HEK293 (cell line): ENCODE measurements at regions not wholly inside any gene's neighbourhood (a gene's known extent, or its start where the extent isn't known, plus 50 kb on each side); places are given as distances from the start of the nearest gene placed in this dataset.

Experiments used
- CTCF ChIA-PET: fragments of 350-600 bp; formaldehyde crosslinking; extraction: SDS; loops from one replicate; lab custom pipeline; 2021; ENCODE audit warnings: antibody characterized with exemption; lab: Yijun Ruan, JAX
- POLR2A ChIA-PET: fragments of 300-600 bp; formaldehyde crosslinking; extraction: SDS; loops from one replicate; lab custom pipeline; 2020; ENCODE audit warnings: antibody characterized with exemption, inconsistent platforms; lab: Yijun Ruan, JAX
- H3K27ac ChIP-seq: fragments of 200-500 bp; sonication (Bioruptor generic); 2 replicates; pipeline ENCODE4 v1.5.1; 2014; ENCODE audit warnings: low read depth, low read length, control low read depth, inconsistent platforms; ENCODE audit errors: extremely low read depth
- H3K36me3 ChIP-seq, 2 experiments: fragments of 200-500 bp in 1 of 2; sonication (Bioruptor generic) in 1 of 2; 1 replicate in 1 of 2; 2 replicates in 1 of 2; pipeline ENCODE4 v1.5.1; 2014 to 2017; ENCODE audit warnings: inconsistent platforms in 2 of 2, low read length in 2 of 2; ENCODE audit not compliant: control insufficient read depth in 2 of 2, insufficient read depth in 1 of 2
- H3K4me1 ChIP-seq: fragments of 200-500 bp; sonication (Bioruptor generic); 2 replicates; pipeline ENCODE4 v1.5.1; 2014; ENCODE audit warnings: mild to moderate bottlenecking, low read length, inconsistent platforms; ENCODE audit not compliant: control insufficient read depth, insufficient read depth
- H3K4me3 ChIP-seq: 2 replicates; pipeline ENCODE4 v1.5.1; 2011; ENCODE audit warnings: low read depth, mild to moderate bottlenecking, control low read depth, low read length, moderate library complexity
- H3K9me3 ChIP-seq: fragments of 200-500 bp; sonication (Bioruptor generic); 2 replicates; pipeline ENCODE4 v1.5.1; 2014; ENCODE audit warnings: low read depth, low read length, inconsistent platforms; ENCODE audit not compliant: control insufficient read depth, insufficient read depth
- AEBP2 ChIP-seq: fragments of 450-650 bp; formaldehyde crosslinking; IDR thresholded peaks from 2 replicates; pipeline ENCODE4 v1.5.1; 2016; ENCODE audit warnings: missing biosample characterization, missing genetic modification characterization, borderline replicate concordance
- HOXC10 ChIP-seq: sonication (generic); formaldehyde crosslinking; IDR thresholded peaks from 2 replicates; pipeline ENCODE4 v1.8.1; 2023; ENCODE audit warnings: mild to moderate bottlenecking, missing genetic modification reagents
- OVOL3 ChIP-seq: fragments of 450-650 bp; formaldehyde crosslinking; IDR thresholded peaks from 2 replicates; pipeline ENCODE4 v1.5.1; 2016; ENCODE audit warnings: missing biosample characterization, missing genetic modification characterization
- PRDM6 ChIP-seq: fragments of 450-650 bp; formaldehyde crosslinking; IDR thresholded peaks from 2 replicates; pipeline ENCODE4 v1.5.1; 2017; ENCODE audit warnings: missing biosample characterization, missing genetic modification characterization
- SALL2 ChIP-seq: fragments of 450-650 bp; formaldehyde crosslinking; IDR thresholded peaks from 2 replicates; pipeline ENCODE4 v1.5.0; 2017; ENCODE audit warnings: missing biosample characterization, mild to moderate bottlenecking, missing genetic modification characterization, borderline replicate concordance
- SCRT1 ChIP-seq: fragments of 450-650 bp; formaldehyde crosslinking; IDR thresholded peaks from 2 replicates; pipeline ENCODE4 v1.5.1; 2016; ENCODE audit warnings: missing biosample characterization, missing genetic modification characterization, borderline replicate concordance
- SP2 ChIP-seq: fragments of 450-650 bp; formaldehyde crosslinking; IDR thresholded peaks from 2 replicates; pipeline ENCODE4 v1.5.1; 2016; ENCODE audit warnings: missing biosample characterization, missing genetic modification characterization
- WT1 ChIP-seq: fragments of 450-650 bp; formaldehyde crosslinking; IDR thresholded peaks from 2 replicates; pipeline ENCODE4 v1.5.1; 2016; ENCODE audit warnings: missing biosample characterization, missing genetic modification characterization
- ZBTB1 ChIP-seq: fragments of 450-650 bp; formaldehyde crosslinking; IDR thresholded peaks from 2 replicates; pipeline ENCODE4 v1.5.1; 2016; ENCODE audit warnings: missing biosample characterization, missing genetic modification characterization
- ZBTB21 ChIP-seq: fragments of 450-650 bp; formaldehyde crosslinking; IDR thresholded peaks from 2 replicates; pipeline ENCODE4 v1.5.1; 2017; ENCODE audit warnings: missing biosample characterization, missing genetic modification characterization
- ZBTB6 ChIP-seq: fragments of 450-650 bp; formaldehyde crosslinking; IDR thresholded peaks from 2 replicates; pipeline ENCODE4 v1.5.1; 2017; ENCODE audit warnings: missing biosample characterization, missing genetic modification characterization
- ZNF138 ChIP-seq: fragments of 450-650 bp; formaldehyde crosslinking; IDR thresholded peaks from 2 replicates; pipeline ENCODE4 v1.5.1; 2016; ENCODE audit warnings: missing biosample characterization, missing genetic modification characterization, borderline replicate concordance
- ZNF146 ChIP-seq: fragments of 450-650 bp; formaldehyde crosslinking; IDR thresholded peaks from 2 replicates; pipeline ENCODE4 v1.5.1; 2016; ENCODE audit warnings: missing biosample characterization, missing genetic modification characterization
- ZNF155 ChIP-seq: fragments of 450-650 bp; formaldehyde crosslinking; IDR thresholded peaks from 2 replicates; pipeline ENCODE4 v1.5.1; 2016; ENCODE audit warnings: missing biosample characterization, missing genetic modification characterization
- ZNF174 ChIP-seq: fragments of 450-650 bp; formaldehyde crosslinking; IDR thresholded peaks from 2 replicates; pipeline ENCODE4 v1.5.0; 2017; ENCODE audit warnings: missing biosample characterization, mild to moderate bottlenecking, missing genetic modification characterization
- ZNF24 ChIP-seq: fragments of 450-650 bp; formaldehyde crosslinking; IDR thresholded peaks from 2 replicates; pipeline ENCODE4 v1.5.1; 2016; ENCODE audit warnings: missing biosample characterization, missing genetic modification characterization
- ZNF513 ChIP-seq: fragments of 450-650 bp; IDR thresholded peaks from 2 replicates; pipeline ENCODE4 v1.5.1; 2018; ENCODE audit warnings: missing biosample characterization, missing genetic modification characterization
- ZNF596 ChIP-seq: fragments of 450-650 bp; IDR thresholded peaks from 2 replicates; pipeline ENCODE4 v1.5.0; 2018; ENCODE audit warnings: missing biosample characterization, mild to moderate bottlenecking, missing genetic modification characterization, moderate library complexity
- ZNF645 ChIP-seq: fragments of 450-650 bp; formaldehyde crosslinking; IDR thresholded peaks from 2 replicates; pipeline ENCODE4; 2016; ENCODE audit warnings: missing biosample characterization, missing genetic modification characterization
- ZNF692 ChIP-seq: fragments of 450-650 bp; formaldehyde crosslinking; IDR thresholded peaks from 2 replicates; pipeline ENCODE4 v1.5.1; 2016; ENCODE audit warnings: missing biosample characterization, missing genetic modification characterization
- ZNF777 ChIP-seq: fragments of 450-650 bp; formaldehyde crosslinking; IDR thresholded peaks from 2 replicates; pipeline ENCODE4 v1.5.1; 2017; ENCODE audit warnings: missing biosample characterization, missing genetic modification characterization, borderline replicate concordance
- ZNF792 ChIP-seq: fragments of 450-650 bp; formaldehyde crosslinking; IDR thresholded peaks from 2 replicates; pipeline ENCODE4 v1.5.1; 2016; ENCODE audit warnings: missing biosample characterization, missing genetic modification characterization
- ZNF830 ChIP-seq: fragments of 450-650 bp; IDR thresholded peaks from 2 replicates; pipeline ENCODE4 v1.5.0; 2018; ENCODE audit warnings: missing biosample characterization, missing genetic modification characterization, low read depth, mild to moderate bottlenecking, moderate library complexity

GRCh38 chr9:80501635-80502034 lies 929.9 kb downstream of the TLE4 start:
- H3K4me1 ChIP-seq: no peaks in the 10 kb centered on the region
- TF ChIP-seq WT1 (tag by site-specific recombination) (no peak), ZNF155 (tag by site-specific recombination) (no peak), ZNF777 (tag by site-specific recombination) (no peak), HOXC10 (no peak), ZNF174 (tag by site-specific recombination) (no peak), SP2 (tag by site-specific recombination) (no peak), ZNF596 (tag by site-specific recombination) (no peak), AEBP2 (tag by site-specific recombination) (no peak), ZNF645 (tag by site-specific recombination) (no peak), ZNF24 (tag by site-specific recombination) (no peak), ZNF138 (tag by site-specific recombination) (no peak), SALL2 (tag by site-specific recombination) (no peak), ZNF830 (tag by site-specific recombination) (no peak), ZNF513 (no peak)
- H3K9me3 ChIP-seq: no peaks in the 10 kb centered on the region
- ChIA-PET CTCF (interaction anchor here (1.2 kb wide), 1 partner anchor 216 kb away, joined by 3 read pairs; no protein-coding TSS in a partner anchor), POLR2A (no interaction called here)
- no peak overlapping the region for H3K4me3 ChIP-seq
- no peak overlapping the region for H3K27ac ChIP-seq
- H3K36me3 ChIP-seq: no peaks in the 10 kb centered on the region

GRCh38 chr9:80500300-80500699 lies 928.5 kb downstream of the TLE4 start:
- H3K27ac ChIP-seq: no peak overlapping the region
- H3K36me3 ChIP-seq: no peaks in the 10 kb centered on the region
- ChIA-PET CTCF (interaction anchor here (0.5 kb wide), 1 partner anchor 10 kb away, joined by 3 read pairs; no protein-coding TSS in a partner anchor), POLR2A (no interaction called here)
- H3K4me1 ChIP-seq: no peaks in the 10 kb centered on the region
- H3K9me3 ChIP-seq: no peaks in the 10 kb centered on the region
- H3K4me3 ChIP-seq: no peak overlapping the region
- TF ChIP-seq ZNF146 (tag by site-specific recombination) (no peak), OVOL3 (tag by site-specific recombination) (no peak), ZBTB1 (tag by site-specific recombination) (no peak), ZBTB21 (tag by site-specific recombination) (no peak), PRDM6 (tag by site-specific recombination) (no peak), ZNF692 (no peak), ZNF792 (tag by site-specific recombination) (no peak), SCRT1 (tag by site-specific recombination) (no peak), ZBTB6 (no peak)
